GM13976 (cell line): ENCODE measurements at regions not wholly inside any gene's neighbourhood (a gene's known extent, or its start where the extent isn't known, plus 50 kb on each side); places are given as distances from the start of the nearest gene placed in this dataset.

ENCODE experiments used
- DNase-seq: peaks from one replicate; pipeline ENCODE4 v3.0.0; 2012; ENCODE audit warnings: low spot score
- CTCF ChIP-seq: IDR thresholded peaks from 2 replicates; pipeline ENCODE4 v1.5.1; 2012; ENCODE audit warnings: borderline replicate concordance, mild to moderate bottlenecking; ENCODE audit not compliant: insufficient read depth; ENCODE audit errors: extremely low read depth, missing control alignments, control extremely low read depth
- in situ Hi-C: fragments of 300-500 bp; cut with MboI; formaldehyde crosslinking; loops from one replicate; pipeline ENCODE4 v1.12.0; 2022; ENCODE audit warnings: low sequenced_read_pairs, mixed read lengths, inconsistent platforms; ENCODE audit not compliant: unreplicated experiment

DNA sequence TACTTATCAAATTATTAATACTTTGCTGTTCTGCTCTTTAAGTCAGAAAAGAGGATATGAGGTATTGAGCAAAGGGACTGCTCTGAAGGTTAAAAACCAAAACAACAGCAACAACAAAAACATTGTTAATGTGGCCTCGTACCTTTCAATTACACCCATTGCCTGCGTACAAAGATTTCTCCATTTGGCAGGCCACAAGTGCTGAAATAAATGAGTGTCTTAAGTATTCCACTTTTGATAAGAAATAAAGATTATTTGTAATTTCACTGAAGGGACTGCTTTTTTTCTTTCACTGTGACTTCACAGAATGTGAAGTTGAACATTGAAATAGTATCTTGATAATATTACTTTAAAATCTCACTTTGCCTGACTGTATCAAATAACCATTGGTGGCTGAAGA is 163.2 kb upstream of the MRPS30 start:
- no peak for DNase-seq
- in situ Hi-C loops, result no loop called here
- no peak for TF ChIP-seq CTCF

DNA sequence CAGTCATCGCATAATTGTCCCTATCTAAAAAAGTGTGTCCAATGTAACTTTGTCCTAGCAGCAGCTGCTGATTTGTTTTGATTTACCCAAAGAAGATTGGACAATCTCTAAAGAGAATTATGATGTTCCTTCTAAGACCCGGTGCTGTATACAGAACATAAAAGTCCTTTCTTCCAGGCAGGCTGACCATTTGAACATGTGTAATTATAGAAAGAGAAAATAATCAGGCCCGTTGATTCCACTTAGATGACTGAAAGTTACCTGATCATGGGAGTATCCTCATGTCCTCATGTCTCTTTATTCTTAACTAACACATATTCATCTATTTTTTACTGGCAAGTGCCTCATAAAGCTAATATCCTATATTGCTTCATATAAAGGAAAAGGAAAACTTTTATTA is 164.1 kb upstream of the MRPS30 start:
- no peak for TF ChIP-seq CTCF
- in situ Hi-C loops, result no loop called here
- no peak for DNase-seq

- TF ChIP-seq CTCF, result no peak
- DNase-seq, result no peak
- in situ Hi-C loops, result no loop called here
Measured at GRCh38 chr5:44641820-44642219, 166.9 kb upstream of the MRPS30 start.

GRCh38 chr5:44640945-44641456 is 167.7 kb upstream of the MRPS30 start:
- no peak for TF ChIP-seq CTCF
- no peak for DNase-seq
- in situ Hi-C loops, result no loop called here

- in situ Hi-C loops, result no loop called here
- TF ChIP-seq CTCF, result no peak
- no peak for DNase-seq
Measured at GRCh38 chr5:44637916-44638869, 170.6 kb upstream of the MRPS30 start.

GRCh38 chr5:44632344-44632743 is 176.4 kb upstream of the MRPS30 start:
- no peak for DNase-seq
- TF ChIP-seq CTCF, result no peak
- in situ Hi-C loops, result no loop called here

DNA sequence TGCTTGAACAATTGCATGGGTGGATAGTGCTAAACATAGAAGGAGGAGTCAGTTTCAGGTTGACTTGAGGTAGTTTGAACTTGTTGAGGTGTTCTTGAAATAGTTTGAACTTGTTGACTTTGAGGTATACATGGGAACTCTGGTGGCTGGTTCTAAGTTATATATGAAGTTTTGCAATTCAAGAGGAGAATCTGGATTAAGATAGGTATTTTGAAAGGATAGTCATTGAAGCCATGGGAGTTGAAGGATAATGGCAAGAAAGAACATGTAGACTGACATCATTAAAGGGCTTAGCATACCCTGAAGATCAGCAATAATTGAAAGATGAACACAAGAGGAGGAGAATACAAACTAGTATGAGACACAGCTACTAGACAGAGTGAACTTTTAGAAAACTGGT is 181.9 kb upstream of the MRPS30 start:
- no peak for TF ChIP-seq CTCF
- DNase-seq, result no peak
- in situ Hi-C loops, result no loop called here
